K562 (cell line): ENCODE measurements at regions not wholly inside any gene's neighbourhood (a gene's known extent, or its start where the extent isn't known, plus 50 kb on each side); places are given as distances from the start of the nearest gene placed in this dataset.

Source experiments
- ATAC-seq: fragments of 200-7000 bp; cut with Tn5 transposase; 3 replicates; pipeline ENCODE4 v1.9.1; 2020; ENCODE audit warnings: moderate library complexity
- BruUV-seq: library from RNA; stranded (reverse); fragments of 400-500 nt; replicated peaks from 2 replicates; lab custom pipeline; 2021; lab: Mats Ljungman, UMichigan
- CTCF ChIA-PET: fragments of 300-600 bp; formaldehyde crosslinking; extraction: SDS; loops from one replicate; lab custom pipeline; 2021; ENCODE audit warnings: low intra/inter-chr PET ratio; lab: Yijun Ruan, JAX
- POLR2A ChIA-PET: fragments of 300-600, 350-650 bp; sonication (Branson Sonifier 250); formaldehyde crosslinking; extraction: SDS; loops from one replicate; lab custom pipeline; 2021; ENCODE audit warnings: antibody characterized with exemption, inconsistent platforms; lab: Yijun Ruan, JAX
- DNase-seq, 4 experiments: peaks; one replicate each; pipeline versions ENCODE4 v3.0.0 to v3.0.0-alpha.2; 2011 to 2018; ENCODE audit warnings: low spot score in 3 of 4, mixed read lengths in 3 of 4; ENCODE audit errors: extremely low read depth in 1 of 4
- FAIRE-seq: peaks from 2 replicates; lab custom pipeline; 2011; peaks lifted over from hg19 to GRCh38; lab: Jason Lieb, UNC
- H2AFZ ChIP-seq: 2 replicates; pipeline ENCODE4 v1.6.0; 2011; ENCODE audit warnings: low read depth, low read length, control low read depth, inconsistent platforms
- H3K27ac ChIP-seq: fragments of 200-600 bp; 3 replicates; pipeline ENCODE4 v1.8.0; 2011; ENCODE audit warnings: low read depth, mild to moderate bottlenecking, control low read depth, inconsistent platforms, low read length, moderate library complexity, mixed read lengths; ENCODE audit errors: extremely low read depth
- H3K27me3 ChIP-seq, 2 experiments: fragments of 300-600 bp in 1 of 2; 2 replicates in 1 of 2; 3 replicates in 1 of 2; pipeline versions ENCODE4 v1.6.0 to v1.8.0; 2011; ENCODE audit warnings: inconsistent platforms in 2 of 2, low read length in 2 of 2, mild to moderate bottlenecking in 1 of 2, mixed read lengths in 1 of 2, moderate library complexity in 1 of 2; ENCODE audit not compliant: control insufficient read depth in 2 of 2, insufficient read depth in 2 of 2
- H3K36me3 ChIP-seq: fragments of 300-600 bp; 3 replicates; pipeline ENCODE4 v1.8.0; 2011; ENCODE audit warnings: mild to moderate bottlenecking, low read length, inconsistent platforms; ENCODE audit not compliant: control insufficient read depth, insufficient read depth
- H3K4me1 ChIP-seq, 2 experiments: fragments of 200-600 bp in 1 of 2; replicated peaks in 1 of 2; 2 replicates in 1 of 2; 3 replicates in 1 of 2; pipeline versions ENCODE4 v1.5.1 to v1.8.0; 2011; ENCODE audit warnings: inconsistent platforms in 2 of 2, low read length in 2 of 2, mild to moderate bottlenecking in 1 of 2, mixed read lengths in 1 of 2, moderate library complexity in 1 of 2; ENCODE audit not compliant: control insufficient read depth in 2 of 2, insufficient read depth in 2 of 2
- H3K4me2 ChIP-seq: 2 replicates; pipeline ENCODE4 v1.6.1; 2011; ENCODE audit warnings: low read length, control low read depth, inconsistent platforms, mixed read lengths; ENCODE audit not compliant: insufficient read depth
- H3K4me3 ChIP-seq: fragments of 200-600 bp; sonication (generic), shearing (Covaris generic); 2 replicates; pipeline ENCODE4 v1.5.1; 2016; ENCODE audit warnings: control low read depth, inconsistent platforms
- H3K79me2 ChIP-seq: fragments of 200-600 bp; 3 replicates; pipeline ENCODE4 v1.8.0; 2011; ENCODE audit warnings: low read length, inconsistent platforms; ENCODE audit not compliant: control insufficient read depth, insufficient read depth
- H3K9ac ChIP-seq, 2 experiments: 2 replicates each; pipeline versions ENCODE4 v1.6.0 to v1.6.1; 2011; ENCODE audit warnings: low read depth in 2 of 2, low read length in 2 of 2, control low read depth in 1 of 2, inconsistent platforms in 1 of 2, mild to moderate bottlenecking in 1 of 2, mixed read lengths in 1 of 2; ENCODE audit not compliant: insufficient read depth in 1 of 2
- H3K9me1 ChIP-seq: one replicate; pipeline ENCODE4 v1.6.0; 2011; ENCODE audit warnings: inconsistent platforms, mild to moderate bottlenecking, low read length, moderate library complexity; ENCODE audit not compliant: control insufficient read depth, insufficient read depth
- H3K9me3 ChIP-seq: replicated peaks from 2 replicates; pipeline ENCODE4 v1.5.1; 2011; ENCODE audit warnings: low read depth, low read length, inconsistent platforms; ENCODE audit not compliant: control insufficient read depth, insufficient read depth
- H4K20me1 ChIP-seq: replicated peaks from 2 replicates; pipeline ENCODE4 v1.6.1; 2011; ENCODE audit warnings: low read length, inconsistent platforms, mixed read lengths; ENCODE audit not compliant: control insufficient read depth, insufficient read depth
- DLX4 ChIP-seq: fragments of 250-450 bp; sonication (Bioruptor Pico); IDR thresholded peaks from 2 replicates; pipeline ENCODE4 v1.6.1; 2021; ENCODE audit warnings: mild to moderate bottlenecking
- RBM22 ChIP-seq: fragments of 200-400 bp; formaldehyde crosslinking; IDR thresholded peaks from 2 replicates; pipeline ENCODE4 v1.6.1; 2018; ENCODE audit warnings: low read length, low read depth; ENCODE audit not compliant: poor library complexity, severe bottlenecking
- STAG1 ChIP-seq: sonication (generic); formaldehyde crosslinking; IDR thresholded peaks from 2 replicates; pipeline ENCODE4 v1.5.0; 2020; ENCODE audit warnings: missing genetic modification reagents, borderline replicate concordance
- ZNF239 ChIP-seq: fragments of 250-450 bp; sonication (Bioruptor Pico); IDR thresholded peaks from 2 replicates; pipeline ENCODE4 v1.4.0; 2020; ENCODE audit warnings: mild to moderate bottlenecking
- ZNF407 ChIP-seq: fragments of 450-650 bp; IDR thresholded peaks from 2 replicates; pipeline ENCODE4 v1.6.1; 2016; ENCODE audit warnings: low read depth
- ZNF551 ChIP-seq: fragments of 250-450 bp; sonication (Bioruptor Pico); IDR thresholded peaks from 2 replicates; pipeline ENCODE4 v1.5.0; 2021; ENCODE audit warnings: mild to moderate bottlenecking, moderate library complexity
- WGBS: fragments of 100-300 bp; shearing (Covaris generic); methylation state at CpG from one replicate; pipeline ENCODE4 v1.1.6; 2016; ENCODE audit warnings: low coverage, mixed read lengths; ENCODE audit not compliant: insufficient coverage; ENCODE audit errors: missing lambda C conversion rate; 5-methylcytosine and 5-hydroxymethylcytosine counted together
- in situ Hi-C: fragments of 300-500 bp; cut with MboI; formaldehyde crosslinking; loops from 4 replicates; pipeline ENCODE4 v1.15.0; 2018; ENCODE audit warnings: inconsistent platforms, mixed read lengths
- intact Hi-C: fragments of 100-400 bp; cut with micrococcal nuclease; formaldehyde crosslinking; loops from 2 replicates; pipeline ENCODE4 v1.14.2; 2022

GRCh38 chr5:89991592-89991991, 418.0 kb downstream of the CETN3 start:
- in situ Hi-C loops = no loop called here
- Histone ChIP-seq H3K27ac (no peak overlapping the region), H3K79me2 (no peaks in the 10 kb centered on the region), H3K4me3 (no peak overlapping the region), H2AFZ (no peak overlapping the region), H3K4me1 (no peaks in the 10 kb centered on the region), H3K36me3 (no peaks in the 10 kb centered on the region), H4K20me1 (no peaks in the 10 kb centered on the region), H3K9me3 (no peaks in the 10 kb centered on the region), H3K9ac (no peak overlapping the region), H3K27me3 (no peaks in the 10 kb centered on the region), H3K9me1 (no peaks in the 10 kb centered on the region), H3K4me2 (no peak overlapping the region)
- ChIA-PET POLR2A (no interaction called here), CTCF (no interaction called here)
- ATAC-seq (no peak), FAIRE-seq (no peak), DNase-seq (no peak)
- intact Hi-C loops = no loop called here
- 0% methylated on average over 2 of the region's 2 CpGs for WGBS
- no TSS peak for BruUV-seq
- no peak for TF ChIP-seq STAG1 (CRISPR knock-in tag)

- no peaks in the 10 kb centered on the region for H3K79me2 ChIP-seq
- no peaks in the 10 kb centered on the region for H3K4me1 ChIP-seq
- H3K9me1 ChIP-seq = no peaks in the 10 kb centered on the region
- intact Hi-C loops = no loop called here
- no peak overlapping the region for H3K4me3 ChIP-seq
- in situ Hi-C loops = no loop called here
- no peak for FAIRE-seq
- H3K4me2 ChIP-seq = no peak overlapping the region
- no peak for ATAC-seq
- ChIA-PET POLR2A (no interaction called here), CTCF (no interaction called here)
- H3K9me3 ChIP-seq = no peaks in the 10 kb centered on the region
- no peaks in the 10 kb centered on the region for H3K36me3 ChIP-seq
- H3K9ac ChIP-seq = no peak overlapping the region
- no peak overlapping the region for H2AFZ ChIP-seq
- no TSS peak for BruUV-seq
- H4K20me1 ChIP-seq = no peaks in the 10 kb centered on the region
- DNase-seq = no peak
- no peaks in the 10 kb centered on the region for H3K27me3 ChIP-seq
- H3K27ac ChIP-seq = no peak overlapping the region
- TF ChIP-seq DLX4 (CRISPR knock-in tag) (no peak), ZNF239 (CRISPR knock-in tag) (no peak), ZNF551 (no peak), ZNF407 (no peak), RBM22 (no peak)
Measured at GRCh38 chr5:89989776-89990175, 419.8 kb downstream of the CETN3 start.
